Activated CD4-positive, CD25-positive, alpha-beta regulatory T cell treated with anti-CD3 and anti-CD28 coated beads, Interleukin-2, amount 50 U/mL, for 16 hours (primary cell): ENCODE measurements at regions not wholly inside any gene's neighbourhood (a gene's known extent, or its start where the extent isn't known, plus 50 kb on each side); places are given as distances from the start of the nearest gene placed in this dataset.
"Not testable (repeated sequence)": the region's sequence is repeated elsewhere in the genome, so short reads cannot be mapped to it uniquely, and the experiment has no call there.

Experiments
- DNase-seq: peaks from one replicate; pipeline ENCODE4 v3.0.0-alpha.2; 2020; ENCODE audit warnings: low read depth, low spot score

- DNase-seq, result no peak
These were observed 58.1 kb downstream of the NPAP1 start for GRCh38 chr15:24733659-24734058.

GRCh38 chr15:24734396-24734795 is 58.8 kb downstream of the NPAP1 start:
- DNase-seq, result no peak

GRCh38 chr15:24745290-24745689 is 69.7 kb downstream of the NPAP1 start:
- no peak for DNase-seq

GRCh38 chr15:24746094-24746493 is 70.5 kb downstream of the NPAP1 start:
- DNase-seq, result no peak

GRCh38 chr15:24747376-24747775 is 71.8 kb downstream of the NPAP1 start:
- no peak for DNase-seq

GRCh38 chr15:24748812-24749439 is 73.4 kb downstream of the NPAP1 start:
- no peak for DNase-seq

GRCh38 chr15:24752354-24752753 is 76.8 kb downstream of the NPAP1 start:
- DNase-seq, result no peak

- no peak for DNase-seq
These were observed 80.5 kb downstream of the NPAP1 start for GRCh38 chr15:24756101-24756500.

- no peak for DNase-seq
These were observed 84.5 kb downstream of the NPAP1 start for GRCh38 chr15:24760066-24760465.

GRCh38 chr15:24761704-24762302 is 86.2 kb downstream of the NPAP1 start:
- no peak for DNase-seq

GRCh38 chr15:24763891-24764290 is 88.3 kb downstream of the NPAP1 start:
- DNase-seq, result no peak

GRCh38 chr15:24764375-24765171 is 89.0 kb downstream of the NPAP1 start:
- DNase-seq, result no peak

GRCh38 chr15:24766511-24767133 is 91.0 kb downstream of the NPAP1 start:
- DNase-seq, result no peak

- DNase-seq, result no peak
These were observed 96.7 kb downstream of the NPAP1 start for GRCh38 chr15:24772266-24772665.

- DNase-seq, result peak; percentile 26
These were observed 97.3 kb downstream of the NPAP1 start for GRCh38 chr15:24772686-24773373.

- no peak for DNase-seq
These were observed 101.7 kb downstream of the NPAP1 start for GRCh38 chr15:24777307-24777706.

- no peak for DNase-seq
These were observed 108.9 kb downstream of the NPAP1 start for GRCh38 chr15:24784506-24784905.

- no peak for DNase-seq
These were observed 110.8 kb downstream of the NPAP1 start for GRCh38 chr15:24786347-24786746.

- DNase-seq, result not testable (repeated sequence)
These were observed 127.0 kb downstream of the NPAP1 start for GRCh38 chr15:24802624-24803023.

- no peak for DNase-seq
These were observed 135.1 kb upstream of the SNRPN start for GRCh38 chr15:24819680-24820079.

GRCh38 chr15:24823473-24823872 is 131.3 kb upstream of the SNRPN start:
- DNase-seq, result no peak

GRCh38 chr15:24832282-24832681 is 122.5 kb upstream of the SNRPN start:
- no peak for DNase-seq
